ENCODE measurements at regions not wholly inside any gene's neighbourhood (a gene's known extent, or its start where the extent isn't known, plus 50 kb on each side); places are given as distances from the start of the nearest gene placed in this dataset.

DNA sequence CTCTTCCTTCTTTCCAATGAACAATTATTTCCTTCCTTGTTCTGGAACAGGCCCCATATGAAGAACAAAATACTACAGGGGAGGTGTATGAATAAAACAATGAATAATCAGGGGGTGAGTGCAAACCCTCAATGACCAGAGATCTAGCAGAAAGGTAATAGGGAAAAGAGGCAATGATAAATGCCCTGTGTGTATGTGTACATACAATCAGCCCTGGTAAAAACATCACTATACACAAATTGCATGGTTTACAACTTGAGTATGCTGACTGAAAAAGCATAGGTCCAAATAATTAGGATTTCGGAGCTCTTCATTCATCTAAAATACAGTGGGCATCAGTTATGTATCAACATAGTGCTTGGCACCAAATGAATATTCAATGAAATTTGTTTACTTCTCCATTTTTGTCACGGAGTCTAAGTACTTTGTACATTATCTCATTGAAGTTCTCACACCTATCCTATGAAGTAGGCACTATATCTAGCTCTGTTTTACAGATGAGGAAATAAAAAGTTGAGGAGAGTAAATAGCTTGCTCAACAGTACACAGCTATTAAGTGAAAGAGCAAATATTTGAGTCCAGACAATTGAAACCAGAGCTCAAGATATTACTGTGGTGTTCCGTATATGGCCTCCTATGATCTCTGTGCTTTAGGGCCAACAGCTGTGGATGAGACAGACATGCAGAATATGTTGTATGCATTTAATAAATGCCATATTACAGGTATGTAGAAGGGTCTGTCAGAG, 1065.4 kb downstream of the SORCS3 start:
- DNase-seq, result no peak

DNA sequence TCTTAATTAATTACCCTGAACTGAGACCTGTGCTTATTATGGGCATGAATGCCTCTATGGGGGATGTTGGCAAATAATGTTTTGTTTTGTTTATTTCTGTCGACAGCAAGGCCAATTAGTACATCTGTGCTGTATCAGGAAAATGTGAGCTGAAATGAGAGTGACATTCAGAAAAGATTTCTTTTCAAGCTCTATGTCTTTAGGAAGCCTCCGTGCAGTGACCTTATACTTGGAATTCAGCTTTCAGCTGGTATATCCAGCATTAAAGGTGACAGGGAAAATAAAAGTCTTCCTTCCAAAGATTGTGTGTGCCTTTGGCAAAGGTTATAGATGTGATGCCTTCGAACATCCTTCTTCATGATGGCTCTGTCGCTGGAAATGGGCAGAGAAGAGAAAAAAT, 1061.1 kb downstream of the SORCS3 start:
- no peak for DNase-seq

DNA sequence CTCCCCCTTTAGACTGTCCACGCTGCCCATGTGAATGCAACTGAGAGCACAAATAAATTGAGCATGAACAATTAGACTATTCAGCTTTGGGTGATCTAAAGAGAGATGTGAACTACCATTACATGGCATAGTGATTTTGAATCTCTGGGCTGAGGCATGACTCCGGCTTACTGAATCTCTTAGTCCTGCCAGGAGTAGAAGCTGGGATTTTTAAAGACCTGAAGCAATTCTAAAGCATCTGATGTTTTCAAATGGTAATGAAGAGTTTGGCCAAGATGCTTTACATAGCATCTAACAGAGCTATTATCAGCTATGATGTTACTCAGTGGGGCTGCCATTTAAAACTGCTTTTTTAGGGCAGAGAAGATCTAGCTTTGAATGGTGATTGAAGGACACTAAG, 1059.1 kb downstream of the SORCS3 start:
- no peak for DNase-seq

DNA sequence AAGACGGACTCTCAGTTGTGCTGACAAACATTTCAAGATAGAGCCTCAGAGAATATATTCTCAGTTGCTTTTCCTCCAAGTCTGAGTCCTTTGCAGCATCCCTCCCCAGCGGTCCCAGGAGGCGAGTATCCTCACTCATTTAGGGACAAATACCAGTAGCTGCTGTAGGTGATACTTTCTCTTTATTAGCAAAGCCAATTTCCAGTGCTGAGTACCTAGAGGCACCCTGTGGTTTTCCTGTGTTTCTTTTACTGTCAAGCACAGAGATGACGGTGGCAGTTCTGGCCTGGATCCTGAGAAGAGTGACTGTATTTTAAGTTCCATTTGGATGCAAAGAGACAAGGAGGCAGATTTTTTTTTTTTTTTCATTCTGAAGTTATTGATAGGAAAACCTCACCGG, 1058.4 kb downstream of the SORCS3 start:
- DNase-seq, result no peak

DNA sequence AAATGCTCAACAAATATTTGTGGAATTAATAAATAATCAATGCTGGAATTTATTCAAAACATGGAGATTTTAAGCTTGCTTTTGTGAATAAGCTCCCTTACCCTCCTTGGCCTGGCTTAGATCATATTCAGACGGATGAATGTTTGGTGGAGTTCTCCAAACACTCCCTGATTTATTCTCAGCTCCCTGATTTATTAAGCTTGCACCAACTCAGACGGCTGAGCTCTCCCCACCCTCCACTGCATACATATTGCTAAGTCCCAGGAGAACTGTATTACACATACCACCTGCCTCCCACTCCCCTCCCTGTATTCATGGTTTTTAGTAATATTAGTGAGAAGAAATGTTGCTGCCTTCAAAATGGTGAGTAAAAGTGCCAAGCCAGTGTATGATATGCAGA, 1057.5 kb downstream of the SORCS3 start:
- no peak for DNase-seq

DNA sequence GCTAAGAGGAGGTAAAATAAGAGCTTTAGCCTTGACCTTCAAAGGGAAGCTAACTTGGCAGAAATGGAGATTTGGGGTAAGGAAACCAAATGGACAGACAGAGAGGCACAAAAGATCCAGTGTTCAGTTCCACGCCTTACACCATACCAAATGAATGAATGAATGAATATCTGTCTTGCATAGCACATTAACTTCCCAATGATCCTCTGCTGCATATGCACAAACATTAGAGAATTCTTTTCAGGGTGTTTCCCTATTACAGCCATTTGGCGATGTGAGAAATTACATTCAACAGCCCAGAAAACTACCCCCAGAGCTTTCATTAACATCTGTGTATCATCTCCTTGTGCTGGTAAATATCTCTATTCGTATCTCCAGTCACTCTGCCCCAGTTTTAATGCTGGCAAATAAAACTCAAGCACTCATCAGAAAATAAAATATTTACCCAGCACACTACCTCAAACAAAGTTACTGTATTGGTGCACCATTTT, 1056.2 kb downstream of the SORCS3 start:
- DNase-seq, result no peak

DNA sequence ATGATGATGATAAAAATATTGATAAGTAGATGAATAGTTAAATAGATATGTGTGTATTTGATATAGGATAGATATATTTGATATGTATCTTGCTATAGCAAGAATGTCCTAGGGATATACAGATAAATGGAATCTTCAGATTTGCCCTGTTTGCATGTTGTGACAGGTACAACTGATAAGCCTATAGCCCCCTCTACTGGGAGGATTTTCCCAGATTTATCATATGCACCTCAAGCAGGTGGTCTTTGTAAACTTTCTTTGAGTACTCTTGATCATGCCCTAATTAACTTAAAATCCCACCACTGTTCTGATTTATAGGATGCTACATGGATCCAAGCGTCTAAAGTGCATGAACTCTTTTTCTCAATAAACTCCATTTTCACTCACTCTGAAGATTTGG, 1050.7 kb downstream of the SORCS3 start:
- no peak for DNase-seq

DNA sequence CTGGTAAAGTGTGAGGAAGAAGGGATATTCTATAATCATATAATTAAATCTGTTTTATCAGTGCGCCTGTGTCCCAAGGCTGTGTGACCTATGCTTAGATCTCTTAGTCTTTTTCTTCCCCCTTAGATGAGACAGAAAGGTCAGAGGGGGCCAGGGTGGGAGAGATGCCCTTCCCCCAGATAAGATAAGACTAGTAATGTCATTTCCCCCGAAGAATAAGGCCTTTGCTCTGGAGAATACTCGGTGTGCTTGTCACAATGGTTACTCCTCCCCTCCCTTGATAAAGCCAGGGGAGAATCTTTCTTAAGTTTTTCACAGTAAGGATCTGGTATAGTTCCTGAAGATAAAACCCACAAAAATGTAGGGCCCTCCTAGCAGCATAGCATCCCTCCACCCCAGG, 1041.8 kb downstream of the SORCS3 start:
- no peak for DNase-seq

DNA sequence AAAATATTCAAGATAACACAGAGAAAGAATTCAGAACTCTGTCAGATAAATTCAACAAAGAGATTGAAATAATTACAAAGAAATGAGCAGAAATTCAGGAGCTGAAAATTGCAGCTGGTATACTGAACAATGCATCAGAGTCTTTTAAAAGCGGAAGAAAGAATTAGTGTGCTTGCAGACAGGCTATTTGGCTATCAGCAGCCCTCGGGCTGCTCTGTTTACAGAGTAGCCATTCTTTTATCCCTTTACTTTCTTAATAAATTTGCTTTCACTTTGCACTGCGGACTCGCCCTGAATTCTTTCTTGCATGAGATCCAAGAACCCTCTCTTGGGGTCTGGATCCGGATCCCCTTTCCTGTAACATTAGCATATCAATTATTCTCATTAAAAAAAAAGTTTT, 1040.0 kb downstream of the SORCS3 start:
- DNase-seq, result no peak

DNA sequence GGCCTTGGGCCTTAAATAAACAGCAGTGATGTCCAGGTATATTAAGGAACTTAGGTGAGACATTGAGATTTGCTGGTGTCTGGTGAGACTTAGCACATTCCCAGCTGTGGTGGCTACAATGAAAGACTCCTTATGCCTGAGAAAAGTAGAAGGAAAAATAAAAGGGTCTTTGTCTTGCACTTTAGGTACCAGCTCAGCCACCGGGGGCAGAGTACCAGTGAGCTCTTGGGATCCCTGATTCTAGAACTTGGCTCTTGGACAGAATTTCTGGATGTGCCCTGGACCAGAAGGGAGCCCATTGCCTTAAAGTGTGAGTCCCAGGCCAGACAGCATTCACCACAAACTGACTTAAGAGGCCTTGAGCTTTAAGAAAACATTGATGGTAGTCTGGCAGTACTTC, 1038.7 kb downstream of the SORCS3 start:
- no peak for DNase-seq

DNA sequence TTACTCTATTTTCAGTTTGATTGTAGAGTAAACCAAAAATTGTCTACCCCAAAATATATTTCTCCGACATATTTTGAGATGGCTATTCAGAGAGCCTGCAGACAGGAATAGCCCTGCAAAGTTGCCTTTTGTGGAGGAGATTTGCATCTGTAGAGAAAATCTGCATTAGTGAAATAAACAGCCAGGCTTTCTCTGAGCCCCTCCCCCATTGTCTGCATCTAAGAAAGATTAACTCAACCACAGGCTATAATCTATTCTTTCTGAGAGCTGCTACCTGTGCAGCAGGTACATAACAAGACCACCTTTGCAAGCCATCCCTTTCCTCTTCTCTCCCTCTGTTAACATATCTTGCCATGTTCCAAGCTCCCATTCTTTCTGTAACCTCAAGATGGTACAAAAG, 1034.2 kb downstream of the SORCS3 start:
- DNase-seq, result no peak

DNA sequence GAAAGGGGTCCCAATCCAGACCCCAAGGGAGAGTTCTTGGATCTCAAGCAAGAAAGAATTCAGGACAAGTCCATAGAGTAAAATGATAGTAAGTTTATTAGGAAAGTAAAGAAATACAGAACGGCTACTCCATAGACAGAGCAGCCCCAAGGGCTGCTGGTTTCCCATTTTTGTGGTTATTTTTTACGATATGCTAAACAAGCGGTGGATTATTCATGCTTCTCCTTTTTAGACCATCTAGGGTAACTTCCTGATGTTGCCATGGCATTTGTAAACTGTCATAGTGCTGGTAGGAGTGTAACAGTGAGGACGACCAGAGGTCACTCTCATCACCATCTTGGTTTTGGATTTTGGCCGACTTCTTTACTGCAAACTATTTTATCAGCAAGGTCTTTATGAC, 1033.4 kb downstream of the SORCS3 start:
- DNase-seq, result no peak

DNA sequence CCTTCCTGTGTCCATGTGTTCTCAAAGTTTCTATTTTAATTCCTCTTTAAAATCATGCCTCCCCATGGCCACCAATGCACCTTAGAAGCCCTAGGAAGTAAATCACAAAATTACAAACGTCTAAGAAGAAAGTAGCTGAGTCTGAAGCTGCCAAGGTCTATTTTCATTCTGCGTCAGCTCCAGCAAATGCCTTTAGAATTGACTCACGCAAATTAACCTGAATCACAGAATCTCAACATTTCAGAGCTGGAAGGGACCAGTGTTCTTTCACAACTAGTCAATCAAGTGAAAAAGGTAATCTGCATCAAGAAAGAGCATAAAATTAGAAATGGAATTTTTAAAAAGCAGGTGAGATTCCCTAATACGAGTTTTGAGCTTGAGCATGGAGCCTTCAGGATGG, 1017.6 kb downstream of the SORCS3 start:
- DNase-seq, result no peak

DNA sequence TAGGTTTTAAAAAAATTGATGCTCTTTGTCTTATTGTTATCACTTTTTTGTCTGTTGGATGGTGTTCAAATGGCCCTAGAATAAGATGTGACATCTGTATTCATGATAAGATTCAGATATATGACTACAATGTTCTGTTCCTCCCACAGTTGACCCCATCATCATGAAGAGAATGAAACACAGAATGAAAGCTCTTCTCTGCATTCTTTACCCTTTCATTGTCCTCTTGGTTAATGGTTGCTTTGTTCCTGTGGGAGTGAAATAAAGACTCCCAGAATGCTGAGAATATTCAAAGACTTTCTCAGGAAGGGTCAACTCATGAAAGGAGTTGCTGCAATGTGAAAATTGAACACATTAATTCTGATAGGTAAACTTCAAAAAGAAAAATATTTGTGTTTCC, 1015.8 kb downstream of the SORCS3 start:
- no peak for DNase-seq

DNA sequence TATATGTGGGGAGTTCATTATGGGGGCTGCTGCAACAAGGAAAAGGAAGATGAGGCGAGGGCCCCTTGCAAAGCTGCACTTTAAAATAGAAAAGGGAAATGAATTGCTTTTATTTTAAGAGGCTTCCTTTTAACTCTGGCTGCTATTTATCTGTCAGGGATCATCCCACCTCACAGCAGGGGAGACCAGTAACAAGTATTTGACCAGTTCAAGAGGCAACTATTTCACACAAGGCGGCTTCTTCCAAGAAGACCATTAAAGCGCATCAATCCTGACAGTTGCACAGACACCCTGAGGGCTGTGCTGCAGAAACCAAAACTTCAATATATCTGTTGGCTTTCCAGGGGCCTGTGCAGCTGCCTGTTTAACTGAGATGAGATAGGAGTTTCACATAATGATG, 1009.2 kb downstream of the SORCS3 start:
- no peak for DNase-seq

DNA sequence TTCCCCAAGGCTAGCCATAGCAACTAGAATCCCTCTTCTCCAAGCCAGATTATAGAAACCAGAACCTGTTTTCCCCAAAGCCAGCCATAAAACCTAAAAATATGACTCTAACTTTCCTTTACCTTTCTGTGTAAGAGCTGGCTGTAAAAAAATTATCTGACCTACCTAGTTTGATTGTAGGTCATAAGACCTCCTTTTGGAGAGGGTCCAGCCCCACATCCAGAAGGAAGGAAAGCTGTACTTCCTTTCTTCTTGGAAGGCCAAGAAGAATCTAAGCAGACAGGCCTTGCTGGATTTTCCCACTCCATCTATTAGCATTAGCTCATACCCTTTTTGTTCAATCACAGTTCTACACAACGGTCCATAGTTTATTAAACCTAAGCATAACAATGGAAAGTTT, 1006.3 kb downstream of the SORCS3 start:
- DNase-seq, result no peak

DNA sequence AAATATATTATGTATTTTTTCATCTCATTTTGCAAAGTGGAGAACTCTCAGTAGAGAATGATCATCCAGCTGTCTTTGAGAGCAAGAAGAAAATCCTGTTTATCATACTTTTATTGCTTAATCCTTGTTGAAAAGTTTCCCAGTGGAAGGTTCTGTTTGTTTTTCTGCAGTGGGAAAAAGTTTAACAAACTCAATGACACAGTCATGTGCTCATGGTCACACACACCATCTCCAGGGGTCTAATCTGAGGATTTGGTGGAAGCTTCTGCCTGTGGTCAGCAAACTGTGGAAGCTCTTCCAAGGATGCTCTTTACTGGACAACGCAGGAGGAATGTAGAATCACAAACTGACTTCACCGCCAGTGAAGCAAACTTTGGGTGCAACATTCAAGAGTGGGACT, 1003.9 kb downstream of the SORCS3 start:
- DNase-seq, result no peak

DNA sequence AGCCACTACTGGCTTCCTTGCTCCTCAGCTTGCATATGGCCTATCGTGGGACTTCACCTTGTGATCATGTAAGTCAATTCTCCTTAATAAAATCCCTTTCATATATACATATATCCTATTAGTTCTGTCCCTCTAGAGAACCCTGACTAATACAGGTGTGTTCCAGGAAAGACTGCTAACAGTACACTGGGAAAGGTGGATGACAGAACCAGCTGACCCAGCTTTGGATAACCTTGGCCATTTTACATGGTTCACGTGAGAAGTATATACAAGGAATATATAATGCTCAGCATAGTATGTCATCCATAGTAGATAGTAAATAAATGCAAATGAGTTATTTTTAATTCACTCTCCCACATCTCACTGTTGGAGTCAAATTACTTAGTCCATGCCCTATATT, 1003.5 kb downstream of the SORCS3 start:
- no peak for DNase-seq

DNA sequence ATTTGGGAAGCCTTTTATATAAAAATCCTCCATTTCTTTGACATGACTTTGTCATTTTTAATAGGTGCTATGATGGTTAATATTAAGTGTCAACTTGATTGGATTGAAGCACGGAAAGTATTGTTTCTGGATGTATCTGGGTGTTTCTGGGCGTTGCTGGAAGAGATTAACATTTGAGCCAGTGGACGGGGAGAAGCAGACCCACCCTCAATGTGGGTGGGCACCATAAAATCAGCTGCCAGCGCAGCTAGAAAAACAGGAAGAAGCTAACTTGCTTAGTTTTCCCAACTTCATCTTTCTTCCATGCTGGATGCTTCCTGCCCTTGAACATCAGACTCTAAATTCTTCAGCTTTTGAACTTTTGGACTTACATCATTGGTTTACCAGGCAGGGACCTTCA, 1003.0 kb downstream of the SORCS3 start:
- DNase-seq, result no peak

DNA sequence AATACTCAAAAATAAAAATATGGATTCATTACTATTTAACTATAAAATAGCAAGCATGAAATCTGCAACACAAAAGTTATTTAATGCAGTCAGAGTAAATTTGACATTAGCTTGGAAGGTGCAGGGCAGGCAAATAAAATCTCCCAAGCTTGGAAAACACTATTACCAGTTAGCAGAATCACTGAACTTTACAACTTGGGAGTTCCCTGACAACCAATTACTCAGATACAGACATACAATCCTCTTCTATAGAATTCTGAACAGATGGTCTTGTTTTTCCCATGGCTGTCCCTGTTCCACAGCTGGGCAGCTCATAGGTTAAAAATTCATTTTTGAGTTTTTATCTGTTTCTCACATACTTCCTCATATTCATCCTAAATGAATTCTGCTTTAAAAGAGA, 1002.6 kb downstream of the SORCS3 start:
- DNase-seq, result no peak

DNA sequence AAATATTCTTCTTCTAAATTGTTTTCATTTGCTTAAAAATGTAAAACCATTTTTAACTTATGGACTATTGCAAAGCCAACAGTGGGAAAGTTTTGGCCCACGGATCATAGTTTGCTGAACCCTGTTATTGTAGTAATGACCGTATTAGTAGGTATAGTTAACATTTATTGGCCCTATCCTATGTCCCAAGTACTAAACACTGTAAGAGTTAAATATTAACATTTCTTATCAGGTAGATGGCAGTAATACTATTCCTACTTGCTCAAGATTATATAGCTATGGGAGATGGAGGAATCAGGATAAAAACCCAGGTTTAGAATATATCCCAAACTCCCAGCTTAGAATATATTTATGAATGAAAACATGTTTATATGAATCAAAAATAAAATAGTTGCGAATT, 993.2 kb downstream of the SORCS3 start:
- DNase-seq, result no peak

DNA sequence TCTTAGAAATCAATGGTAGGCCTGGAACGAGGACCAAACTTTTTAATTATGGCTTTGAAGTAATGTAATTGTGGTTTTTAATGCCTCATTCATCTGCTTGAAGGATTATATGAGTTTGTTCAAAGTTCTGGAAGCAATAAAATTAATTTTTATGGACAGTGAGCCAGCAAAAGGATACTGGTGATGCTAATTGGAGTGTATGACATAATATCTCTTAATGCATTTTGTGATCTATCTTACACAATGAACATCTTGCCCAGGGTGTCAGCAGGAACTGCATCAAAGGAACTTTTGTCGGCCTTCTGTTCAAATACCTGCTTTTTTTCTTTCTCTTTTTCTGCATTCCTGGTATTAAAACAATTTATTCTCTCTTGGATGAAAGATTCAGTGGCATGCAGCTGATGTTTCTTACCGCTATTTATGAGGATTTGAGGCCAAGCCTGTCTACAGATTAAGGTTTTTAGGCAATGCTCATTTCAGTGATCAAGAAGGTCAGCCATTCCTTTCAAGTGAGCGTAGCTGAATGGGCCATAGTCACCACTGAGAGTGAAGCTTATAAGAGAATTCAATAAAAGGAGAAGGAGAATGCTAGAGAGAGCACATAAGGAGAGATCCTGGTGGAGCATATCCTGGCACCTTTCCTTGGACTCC, 974.8 kb downstream of the SORCS3 start:
- DNase-seq, result no peak

DNA sequence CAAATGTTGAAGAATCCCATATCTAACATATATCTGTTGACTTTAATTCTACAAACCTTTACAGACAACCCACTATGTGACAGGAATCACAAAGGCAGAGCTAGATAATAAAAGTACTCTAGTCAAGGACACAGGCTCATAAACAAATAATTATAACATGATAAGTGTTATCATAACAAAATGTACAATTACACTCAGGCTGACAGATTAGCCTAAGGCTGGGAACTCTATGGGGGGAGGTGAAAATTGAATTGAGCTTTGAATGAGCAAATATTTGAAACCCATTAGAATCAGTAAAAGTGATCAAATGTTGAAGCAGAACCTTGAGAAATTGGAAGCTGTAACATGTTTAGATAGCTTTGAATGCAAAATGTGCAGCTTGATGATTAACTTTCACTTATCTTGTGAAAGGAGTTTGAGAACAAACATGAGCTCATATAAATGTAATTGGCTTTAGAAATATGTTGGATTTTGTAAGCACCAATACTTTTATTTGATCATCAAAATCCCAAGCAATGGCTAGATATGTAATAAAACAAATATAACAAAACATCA, 970.2 kb downstream of the SORCS3 start:
- DNase-seq, result no peak

DNA sequence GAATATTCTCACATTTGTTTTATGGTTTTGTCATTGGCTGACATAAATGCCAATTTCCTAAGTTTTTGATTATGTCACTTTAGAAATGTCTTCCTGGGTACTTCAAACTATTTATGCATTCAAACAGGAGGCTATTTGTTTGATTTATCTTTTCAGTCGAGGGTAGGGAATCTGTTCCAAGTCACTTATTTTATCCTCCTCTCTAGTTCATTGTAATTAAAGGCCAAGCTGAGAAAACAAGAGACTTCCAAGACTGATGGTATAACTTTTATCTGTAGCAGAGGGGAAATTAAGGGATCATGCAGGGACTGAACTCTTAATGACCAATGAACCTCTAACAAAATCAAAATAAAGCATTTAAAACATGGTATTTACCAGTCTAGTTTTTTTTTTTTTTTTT, 968.4 kb downstream of the SORCS3 start:
- DNase-seq, result no peak

DNA sequence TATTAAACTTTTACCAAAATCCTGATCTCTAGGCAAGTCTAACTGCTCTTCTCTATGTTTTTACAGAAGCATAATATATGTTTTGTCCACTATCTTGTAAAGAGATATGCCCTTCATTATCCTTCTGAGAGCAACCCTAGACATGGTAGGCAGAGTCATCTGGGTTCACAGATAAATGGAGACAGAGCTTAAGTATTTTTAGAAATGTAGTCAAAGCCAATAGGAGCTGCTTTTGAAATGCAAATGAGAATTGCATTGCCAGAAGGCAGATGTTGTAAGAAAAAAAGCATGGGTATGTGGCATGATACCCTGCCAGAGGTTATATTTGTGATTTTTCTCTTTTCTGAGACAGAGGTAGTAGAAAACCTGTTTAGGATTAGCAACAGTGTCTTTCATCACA, 964.8 kb downstream of the SORCS3 start:
- no peak for DNase-seq
